ENCODE measurements at regions not wholly inside any gene's neighbourhood (a gene's known extent, or its start where the extent isn't known, plus 50 kb on each side); places are given as distances from the start of the nearest gene placed in this dataset.

- Histone ChIP-seq H3K36me3 (ENCODE audit: control insufficient read depth, insufficient read depth, low read length) (no peaks in the 10 kb centered on the region), H3K56ac (ENCODE audit: low read length) (no peak overlapping the region), H3K79me1 (ENCODE audit: low read length) (no peaks in the 10 kb centered on the region), H3K23ac (ENCODE audit: low read length) (no peak overlapping the region), H3K4me1 (ENCODE audit: control insufficient read depth, low read depth, low read length) (no peaks in the 10 kb centered on the region), H4K8ac (ENCODE audit: low read depth, low read length) (no peak overlapping the region), H4K5ac (ENCODE audit: low read length) (no peak overlapping the region), H2BK120ac (ENCODE audit: low read depth, low read length) (no peak overlapping the region), H3K79me2 (ENCODE audit: control insufficient read depth, insufficient read depth, low read length) (no peaks in the 10 kb centered on the region), H2AK5ac (ENCODE audit: low read length) (no peak overlapping the region), H3K4me2 (ENCODE audit: low read length) (no peak overlapping the region), H3K4me3 (ENCODE audit: low read length) (no peak overlapping the region), H3K9ac (ENCODE audit: low read length) (no peak overlapping the region), H2BK15ac (replicated peaks; ENCODE audit: low read depth) (no peak overlapping the region), H2BK5ac (ENCODE audit: low read length) (no peak overlapping the region), H3K27me3 (ENCODE audit: insufficient read depth, low read length, poor library complexity) (no peaks in the 10 kb centered on the region), H3K18ac (ENCODE audit: low read length) (no peak overlapping the region), H3K4ac (ENCODE audit: low read depth, low read length) (no peak overlapping the region), H3K27ac (ENCODE audit: low read depth, low read length) (no peak overlapping the region)
- DNase-seq, result no peak
- WGBS (ENCODE audit: extremely low coverage, insufficient coverage, low lambda C conversion rate), result no CpG with 5 or more reads among the region's 12 CpGs
Observed at GRCh38 chr20:56986931-56987720, 279.3 kb downstream of the BMP7 start.

- H4K8ac ChIP-seq (ENCODE audit: low read depth, low read length), result no peak overlapping the region
- no peak overlapping the region for H3K27ac ChIP-seq (ENCODE audit: low read depth, low read length)
- no peak overlapping the region for H3K18ac ChIP-seq (ENCODE audit: low read length)
- no CpG with 5 or more reads among the region's 16 CpGs for WGBS (ENCODE audit: extremely low coverage, insufficient coverage, low lambda C conversion rate)
- H4K5ac ChIP-seq (ENCODE audit: low read length), result no peak overlapping the region
- DNase-seq, result no peak
- H2BK120ac ChIP-seq (ENCODE audit: low read depth, low read length), result no peak overlapping the region
- H3K23ac ChIP-seq (ENCODE audit: low read length), result no peak overlapping the region
- no peak overlapping the region for H2BK15ac ChIP-seq (replicated peaks; ENCODE audit: low read depth)
- H3K27me3 ChIP-seq (ENCODE audit: insufficient read depth, low read length, poor library complexity), result no peaks in the 10 kb centered on the region
- H2AK5ac ChIP-seq (ENCODE audit: low read length), result no peak overlapping the region
- no peaks in the 10 kb centered on the region for H3K36me3 ChIP-seq (ENCODE audit: control insufficient read depth, insufficient read depth, low read length)
- H3K79me1 ChIP-seq (ENCODE audit: low read length), result no peaks in the 10 kb centered on the region
- no peaks in the 10 kb centered on the region for H3K79me2 ChIP-seq (ENCODE audit: control insufficient read depth, insufficient read depth, low read length)
- no peak overlapping the region for H3K4ac ChIP-seq (ENCODE audit: low read depth, low read length)
- no peak overlapping the region for H3K4me2 ChIP-seq (ENCODE audit: low read length)
- no peak overlapping the region for H3K56ac ChIP-seq (ENCODE audit: low read length)
- no peak overlapping the region for H2BK5ac ChIP-seq (ENCODE audit: low read length)
- peaks cover under 1% of the 10 kb centered on the region for H3K4me1 ChIP-seq (ENCODE audit: control insufficient read depth, low read depth, low read length)
- no peak overlapping the region for H3K4me3 ChIP-seq (ENCODE audit: low read length)
- no peak overlapping the region for H3K9ac ChIP-seq (ENCODE audit: low read length)
Observed at GRCh38 chr20:56987986-56988385, 278.5 kb downstream of the BMP7 start.

GRCh38 chr20:56988446-56988845 is 278.0 kb downstream of the BMP7 start:
- H3K79me2 ChIP-seq (ENCODE audit: control insufficient read depth, insufficient read depth, low read length), result no peaks in the 10 kb centered on the region
- H3K4me3 ChIP-seq (ENCODE audit: low read length), result no peak overlapping the region
- no peak overlapping the region for H2BK120ac ChIP-seq (ENCODE audit: low read depth, low read length)
- no peak overlapping the region for H3K56ac ChIP-seq (ENCODE audit: low read length)
- H3K27ac ChIP-seq (ENCODE audit: low read depth, low read length), result no peak overlapping the region
- H2BK5ac ChIP-seq (ENCODE audit: low read length), result no peak overlapping the region
- H3K79me1 ChIP-seq (ENCODE audit: low read length), result no peaks in the 10 kb centered on the region
- no peak overlapping the region for H3K4ac ChIP-seq (ENCODE audit: low read depth, low read length)
- no peak overlapping the region for H2BK15ac ChIP-seq (replicated peaks; ENCODE audit: low read depth)
- no peak overlapping the region for H3K9ac ChIP-seq (ENCODE audit: low read length)
- no CpG with 5 or more reads among the region's 8 CpGs for WGBS (ENCODE audit: extremely low coverage, insufficient coverage, low lambda C conversion rate)
- H4K5ac ChIP-seq (ENCODE audit: low read length), result no peak overlapping the region
- no peak overlapping the region for H3K4me2 ChIP-seq (ENCODE audit: low read length)
- H3K27me3 ChIP-seq (ENCODE audit: insufficient read depth, low read length, poor library complexity), result no peaks in the 10 kb centered on the region
- H3K4me1 ChIP-seq (ENCODE audit: control insufficient read depth, low read depth, low read length), result peaks cover 2% of the 10 kb centered on the region
- no peak overlapping the region for H2AK5ac ChIP-seq (ENCODE audit: low read length)
- no peak overlapping the region for H3K18ac ChIP-seq (ENCODE audit: low read length)
- H3K36me3 ChIP-seq (ENCODE audit: control insufficient read depth, insufficient read depth, low read length), result no peaks in the 10 kb centered on the region
- no peak overlapping the region for H4K8ac ChIP-seq (ENCODE audit: low read depth, low read length)
- H3K23ac ChIP-seq (ENCODE audit: low read length), result no peak overlapping the region
- DNase-seq, result no peak

- no peaks in the 10 kb centered on the region for H3K27me3 ChIP-seq (ENCODE audit: insufficient read depth, low read length, poor library complexity)
- no peak overlapping the region for H3K23ac ChIP-seq (ENCODE audit: low read length)
- H4K5ac ChIP-seq (ENCODE audit: low read length), result no peak overlapping the region
- H3K4me1 ChIP-seq (ENCODE audit: control insufficient read depth, low read depth, low read length), result peaks cover 2% of the 10 kb centered on the region
- H3K79me1 ChIP-seq (ENCODE audit: low read length), result no peaks in the 10 kb centered on the region
- no peak overlapping the region for H3K9ac ChIP-seq (ENCODE audit: low read length)
- no peak overlapping the region for H3K56ac ChIP-seq (ENCODE audit: low read length)
- H2BK5ac ChIP-seq (ENCODE audit: low read length), result no peak overlapping the region
- no peaks in the 10 kb centered on the region for H3K79me2 ChIP-seq (ENCODE audit: control insufficient read depth, insufficient read depth, low read length)
- H3K27ac ChIP-seq (ENCODE audit: low read depth, low read length), result no peak overlapping the region
- H2BK120ac ChIP-seq (ENCODE audit: low read depth, low read length), result no peak overlapping the region
- no peak overlapping the region for H3K18ac ChIP-seq (ENCODE audit: low read length)
- DNase-seq, result no peak
- WGBS (ENCODE audit: extremely low coverage, insufficient coverage, low lambda C conversion rate), result no CpG with 5 or more reads among the region's 3 CpGs
- H3K4me3 ChIP-seq (ENCODE audit: low read length), result no peak overlapping the region
- H3K36me3 ChIP-seq (ENCODE audit: control insufficient read depth, insufficient read depth, low read length), result no peaks in the 10 kb centered on the region
- H2AK5ac ChIP-seq (ENCODE audit: low read length), result no peak overlapping the region
- H2BK15ac ChIP-seq (replicated peaks; ENCODE audit: low read depth), result no peak overlapping the region
- no peak overlapping the region for H3K4me2 ChIP-seq (ENCODE audit: low read length)
- H3K4ac ChIP-seq (ENCODE audit: low read depth, low read length), result no peak overlapping the region
- no peak overlapping the region for H4K8ac ChIP-seq (ENCODE audit: low read depth, low read length)
Observed at GRCh38 chr20:56989516-56989915, 276.9 kb downstream of the BMP7 start.

GRCh38 chr20:56993020-56993559 is 273.4 kb downstream of the BMP7 start:
- peaks cover 2% of the 10 kb centered on the region for H3K4me1 ChIP-seq (ENCODE audit: control insufficient read depth, low read depth, low read length)
- no peak for DNase-seq
- no peaks in the 10 kb centered on the region for H3K36me3 ChIP-seq (ENCODE audit: control insufficient read depth, insufficient read depth, low read length)
- no CpG with 5 or more reads among the region's 3 CpGs for WGBS (ENCODE audit: extremely low coverage, insufficient coverage, low lambda C conversion rate)
- H2BK15ac ChIP-seq (replicated peaks; ENCODE audit: low read depth), result no peak overlapping the region
- H3K56ac ChIP-seq (ENCODE audit: low read length), result no peak overlapping the region
- H3K79me2 ChIP-seq (ENCODE audit: control insufficient read depth, insufficient read depth, low read length), result no peaks in the 10 kb centered on the region
- no peak overlapping the region for H4K5ac ChIP-seq (ENCODE audit: low read length)
- no peak overlapping the region for H3K4me2 ChIP-seq (ENCODE audit: low read length)
- H3K27me3 ChIP-seq (ENCODE audit: insufficient read depth, low read length, poor library complexity), result no peaks in the 10 kb centered on the region
- H3K4ac ChIP-seq (ENCODE audit: low read depth, low read length), result no peak overlapping the region
- H3K23ac ChIP-seq (ENCODE audit: low read length), result no peak overlapping the region
- H3K4me3 ChIP-seq (ENCODE audit: low read length), result no peak overlapping the region
- no peak overlapping the region for H2BK120ac ChIP-seq (ENCODE audit: low read depth, low read length)
- no peak overlapping the region for H4K8ac ChIP-seq (ENCODE audit: low read depth, low read length)
- H3K27ac ChIP-seq (ENCODE audit: low read depth, low read length), result no peak overlapping the region
- H2BK5ac ChIP-seq (ENCODE audit: low read length), result no peak overlapping the region
- H3K18ac ChIP-seq (ENCODE audit: low read length), result no peak overlapping the region
- no peaks in the 10 kb centered on the region for H3K79me1 ChIP-seq (ENCODE audit: low read length)
- H2AK5ac ChIP-seq (ENCODE audit: low read length), result no peak overlapping the region
- H3K9ac ChIP-seq (ENCODE audit: low read length), result no peak overlapping the region

- H3K23ac ChIP-seq (ENCODE audit: low read length), result no peak overlapping the region
- no peak for DNase-seq
- no peak overlapping the region for H2BK120ac ChIP-seq (ENCODE audit: low read depth, low read length)
- no peak overlapping the region for H3K27ac ChIP-seq (ENCODE audit: low read depth, low read length)
- H4K8ac ChIP-seq (ENCODE audit: low read depth, low read length), result no peak overlapping the region
- no peak overlapping the region for H3K4me3 ChIP-seq (ENCODE audit: low read length)
- H3K4ac ChIP-seq (ENCODE audit: low read depth, low read length), result no peak overlapping the region
- no peak overlapping the region for H2AK5ac ChIP-seq (ENCODE audit: low read length)
- no peaks in the 10 kb centered on the region for H3K79me1 ChIP-seq (ENCODE audit: low read length)
- no peak overlapping the region for H3K4me2 ChIP-seq (ENCODE audit: low read length)
- H4K5ac ChIP-seq (ENCODE audit: low read length), result no peak overlapping the region
- H3K4me1 ChIP-seq (ENCODE audit: control insufficient read depth, low read depth, low read length), result peaks cover 2% of the 10 kb centered on the region
- no peaks in the 10 kb centered on the region for H3K36me3 ChIP-seq (ENCODE audit: control insufficient read depth, insufficient read depth, low read length)
- no CpG with 5 or more reads among the region's 8 CpGs for WGBS (ENCODE audit: extremely low coverage, insufficient coverage, low lambda C conversion rate)
- H2BK5ac ChIP-seq (ENCODE audit: low read length), result no peak overlapping the region
- no peaks in the 10 kb centered on the region for H3K79me2 ChIP-seq (ENCODE audit: control insufficient read depth, insufficient read depth, low read length)
- no peak overlapping the region for H3K9ac ChIP-seq (ENCODE audit: low read length)
- no peak overlapping the region for H3K18ac ChIP-seq (ENCODE audit: low read length)
- H3K56ac ChIP-seq (ENCODE audit: low read length), result no peak overlapping the region
- no peaks in the 10 kb centered on the region for H3K27me3 ChIP-seq (ENCODE audit: insufficient read depth, low read length, poor library complexity)
- no peak overlapping the region for H2BK15ac ChIP-seq (replicated peaks; ENCODE audit: low read depth)
Observed at GRCh38 chr20:56994006-56994405, 272.4 kb downstream of the BMP7 start.
